OCI-LY7 (cell line): ENCODE measurements at regions not wholly inside any gene's neighbourhood (a gene's known extent, or its start where the extent isn't known, plus 50 kb on each side); places are given as distances from the start of the nearest gene placed in this dataset.

ENCODE experiments used
- BruUV-seq: library from RNA; stranded (reverse); fragments of 400-500 nt; replicated peaks from 2 replicates; lab custom pipeline; 2021; lab: Mats Ljungman, UMichigan
- CTCF ChIA-PET: fragments of 300-600 bp; sonication (Branson Sonifier 250); formaldehyde crosslinking; loops from one replicate; lab custom pipeline; 2022; ENCODE audit warnings: antibody characterized with exemption; ENCODE audit not compliant: unreplicated experiment; lab: Charles Lee
- POLR2A ChIA-PET: fragments of 300-600 bp; sonication (Branson Sonifier 250); formaldehyde crosslinking; loops from one replicate; lab custom pipeline; 2022; ENCODE audit warnings: antibody characterized with exemption; lab: Charles Lee
- DNase-seq: peaks from one replicate; pipeline ENCODE4 v3.0.0-alpha.2; 2015; ENCODE audit warnings: low spot score
- H2AFZ ChIP-seq: fragments of 200-600 bp; sonication (generic), shearing (Covaris generic); 2 replicates; pipeline ENCODE4 v1.6.1; 2014; ENCODE audit warnings: mild to moderate bottlenecking, antibody characterized with exemption, low read length, moderate library complexity
- H3K27ac ChIP-seq: fragments of 200-600 bp; sonication (generic); 2 replicates; pipeline ENCODE4 v1.5.1; 2014; ENCODE audit warnings: mixed run types, low read depth, mild to moderate bottlenecking, moderate library complexity, low read length, inconsistent platforms; ENCODE audit not compliant: poor library complexity, severe bottlenecking
- H3K36me3 ChIP-seq: fragments of 200-600 bp; sonication (generic); 2 replicates; pipeline ENCODE4 v1.6.1; 2014; ENCODE audit warnings: mild to moderate bottlenecking, antibody characterized with exemption, low read length, moderate library complexity, mixed read lengths; ENCODE audit not compliant: insufficient read depth
- H3K4me1 ChIP-seq: fragments of 200-600 bp; sonication (generic); 2 replicates; pipeline ENCODE4 v1.5.1; 2014; ENCODE audit warnings: mild to moderate bottlenecking, low read length; ENCODE audit not compliant: insufficient read depth, poor library complexity, severe bottlenecking
- H3K4me2 ChIP-seq: fragments of 200-600 bp; sonication (generic); 2 replicates; pipeline ENCODE4 v1.6.1; 2014; ENCODE audit warnings: mild to moderate bottlenecking, low read length
- H3K4me3 ChIP-seq: fragments of 200-600 bp; sonication (generic); 2 replicates; pipeline ENCODE4 v1.5.1; 2014; ENCODE audit warnings: mild to moderate bottlenecking, low read depth, low read length; ENCODE audit not compliant: poor library complexity, severe bottlenecking
- H3K79me2 ChIP-seq: fragments of 200-600 bp; sonication (generic); 2 replicates; pipeline ENCODE4 v1.6.1; 2016; ENCODE audit warnings: low read depth, mild to moderate bottlenecking, low read length, moderate library complexity, mixed read lengths; ENCODE audit not compliant: insufficient read depth
- H3K9me2 ChIP-seq: fragments of 200-600 bp; sonication (generic); 2 replicates; pipeline ENCODE4 v1.6.1; 2016; ENCODE audit warnings: mild to moderate bottlenecking, low read length, mixed read lengths; ENCODE audit not compliant: insufficient read depth
- H3K9me3 ChIP-seq: fragments of 200-600 bp; sonication (generic); 2 replicates; pipeline ENCODE4 v1.6.1; 2014; ENCODE audit warnings: mild to moderate bottlenecking, mixed run types, low read length, mixed read lengths
- H4K20me1 ChIP-seq: fragments of 200-600 bp; sonication (generic); 2 replicates; pipeline ENCODE4 v1.6.1; 2014; ENCODE audit warnings: mild to moderate bottlenecking, antibody characterized with exemption, low read length, moderate library complexity, mixed read lengths; ENCODE audit not compliant: insufficient read depth
- EZH2phosphoT487 ChIP-seq: fragments of 200-600 bp; sonication (generic); IDR thresholded peaks from 2 replicates; pipeline ENCODE4 v1.6.1; 2018; ENCODE audit warnings: low read depth, borderline replicate concordance, mild to moderate bottlenecking, mixed run types, antibody characterized with exemption, low read length, moderate library complexity, mixed read lengths
- intact Hi-C: fragments of 100-400 bp; cut with micrococcal nuclease; formaldehyde crosslinking; loops from one replicate; pipeline ENCODE4 v1.10.0; 2022; ENCODE audit not compliant: unreplicated experiment
- TF ChIP-seq, protein P1 (sequence below): fragments of 200-600 bp; sonication (generic); conservative IDR thresholded peaks from 2 replicates; pipeline ENCODE4 v1.5.1; 2014; ENCODE audit warnings: mild to moderate bottlenecking, antibody characterized with exemption, low read length, moderate library complexity, mixed read lengths

DNA sequence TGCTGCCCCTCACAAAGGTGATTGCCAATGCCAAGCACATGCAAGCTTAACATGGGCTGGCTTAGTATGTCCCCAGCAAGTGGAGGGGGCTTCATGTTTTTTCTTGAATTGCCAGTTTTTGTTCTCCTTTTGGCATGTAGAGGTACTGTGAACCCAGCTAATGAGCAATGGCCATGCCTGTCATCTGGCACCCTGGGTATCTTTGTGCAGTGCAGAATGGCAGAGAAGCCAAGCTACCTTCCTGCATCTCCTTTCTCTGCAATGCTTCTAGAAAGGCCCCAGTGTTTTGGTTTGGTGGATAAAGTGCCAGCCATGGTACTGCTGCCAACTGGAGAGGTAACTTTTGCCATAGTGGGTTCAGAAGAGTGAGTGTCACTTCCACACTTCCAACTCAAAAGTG, 576.9 kb downstream of the CMPK2 start:
- H3K27ac ChIP-seq = no peak overlapping the region
- H2AFZ ChIP-seq = no peak overlapping the region
- intact Hi-C loops = no loop called here
- H3K36me3 ChIP-seq = no peaks in the 10 kb centered on the region; the same call in 1 of the 2 replicates
- BruUV-seq = no TSS peak
- H3K9me3 ChIP-seq = peaks cover 27% of the 10 kb centered on the region; the same call in 1 of the 2 replicates
- ChIA-PET CTCF (interaction anchor here (1.4 kb wide), 1 partner anchor 11 kb away, joined by 3 read pairs; no protein-coding TSS in a partner anchor), POLR2A (interaction anchor here (0.8 kb wide), 1 partner anchor 793 kb away, joined by 3 read pairs; no protein-coding TSS in a partner anchor)
- no peak for DNase-seq
- no peaks in the 10 kb centered on the region for H3K9me2 ChIP-seq
- H3K4me3 ChIP-seq = no peak overlapping the region
- no peaks in the 10 kb centered on the region for H3K79me2 ChIP-seq
- H4K20me1 ChIP-seq = no peaks in the 10 kb centered on the region
- TF ChIP-seq EZH2phosphoT487 = no peak
- TF ChIP-seq, protein P1, sequence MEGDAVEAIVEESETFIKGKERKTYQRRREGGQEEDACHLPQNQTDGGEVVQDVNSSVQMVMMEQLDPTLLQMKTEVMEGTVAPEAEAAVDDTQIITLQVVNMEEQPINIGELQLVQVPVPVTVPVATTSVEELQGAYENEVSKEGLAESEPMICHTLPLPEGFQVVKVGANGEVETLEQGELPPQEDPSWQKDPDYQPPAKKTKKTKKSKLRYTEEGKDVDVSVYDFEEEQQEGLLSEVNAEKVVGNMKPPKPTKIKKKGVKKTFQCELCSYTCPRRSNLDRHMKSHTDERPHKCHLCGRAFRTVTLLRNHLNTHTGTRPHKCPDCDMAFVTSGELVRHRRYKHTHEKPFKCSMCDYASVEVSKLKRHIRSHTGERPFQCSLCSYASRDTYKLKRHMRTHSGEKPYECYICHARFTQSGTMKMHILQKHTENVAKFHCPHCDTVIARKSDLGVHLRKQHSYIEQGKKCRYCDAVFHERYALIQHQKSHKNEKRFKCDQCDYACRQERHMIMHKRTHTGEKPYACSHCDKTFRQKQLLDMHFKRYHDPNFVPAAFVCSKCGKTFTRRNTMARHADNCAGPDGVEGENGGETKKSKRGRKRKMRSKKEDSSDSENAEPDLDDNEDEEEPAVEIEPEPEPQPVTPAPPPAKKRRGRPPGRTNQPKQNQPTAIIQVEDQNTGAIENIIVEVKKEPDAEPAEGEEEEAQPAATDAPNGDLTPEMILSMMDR = no peak
- no peak overlapping the region for H3K4me2 ChIP-seq
- H3K4me1 ChIP-seq = no peaks in the 10 kb centered on the region

DNA sequence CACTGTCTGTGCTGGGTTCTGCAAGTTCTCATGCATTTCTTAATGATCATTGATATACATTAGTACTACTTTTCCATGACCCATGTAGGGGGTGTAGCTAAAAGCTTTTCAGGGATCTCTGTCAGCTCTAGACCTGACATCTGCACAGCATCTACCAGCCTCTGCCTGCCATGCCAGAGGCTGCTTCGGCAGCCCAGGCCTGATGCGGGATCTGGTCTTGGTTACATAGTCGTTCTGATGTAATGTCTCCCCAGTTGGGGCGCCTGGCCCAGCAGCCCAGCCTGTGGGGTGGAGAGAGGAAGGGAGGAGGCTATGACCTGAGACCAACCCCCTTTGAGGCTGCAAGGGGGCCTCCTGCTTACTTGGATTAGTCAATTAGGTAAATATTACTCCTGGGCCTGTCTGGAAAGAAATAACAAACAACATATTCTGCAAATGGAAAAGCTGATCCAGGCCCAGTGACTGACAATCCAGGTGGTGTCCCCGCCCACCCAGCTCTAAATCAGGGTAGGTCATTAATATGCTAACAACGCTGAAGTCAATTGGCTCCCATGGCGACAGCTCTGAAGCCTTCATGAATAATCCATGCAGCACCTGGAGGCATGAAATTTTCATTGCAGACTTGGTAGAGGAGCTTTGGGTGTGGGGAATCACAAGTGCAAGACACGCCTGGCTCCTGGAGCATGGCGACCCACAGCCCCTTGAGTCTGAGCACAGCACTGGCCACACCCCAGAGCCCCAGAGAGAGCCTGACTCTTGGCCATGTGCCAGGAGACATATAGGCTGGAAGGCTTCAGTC, 575.3 kb downstream of the CMPK2 start:
- ChIA-PET CTCF (interaction anchor here (1.4 kb wide), 1 partner anchor 9 kb away, joined by 3 read pairs; no protein-coding TSS in a partner anchor), POLR2A (interaction anchor here (0.9 to 1.1 kb wide), 2 partner anchors 97 to 404 kb away, joined by 3 to 4 read pairs; no protein-coding TSS in a partner anchor)
- no TSS peak for BruUV-seq
- Histone ChIP-seq H2AFZ (no peak overlapping the region), H3K27ac (no peak overlapping the region), H3K36me3 (peaks cover 8% of the 10 kb centered on the region; the same call in 1 of the 2 replicates), H3K79me2 (no peaks in the 10 kb centered on the region), H3K9me2 (no peaks in the 10 kb centered on the region), H3K9me3 (peaks cover 40% of the 10 kb centered on the region; the same call in 1 of the 2 replicates), H4K20me1 (no peaks in the 10 kb centered on the region), H3K4me1 (no peaks in the 10 kb centered on the region), H3K4me3 (no peak overlapping the region), H3K4me2 (no peak overlapping the region)
- TF ChIP-seq, protein P1 = no peak
- TF ChIP-seq EZH2phosphoT487 = no peak
- no peak for DNase-seq
- intact Hi-C loops = no loop called here

DNA sequence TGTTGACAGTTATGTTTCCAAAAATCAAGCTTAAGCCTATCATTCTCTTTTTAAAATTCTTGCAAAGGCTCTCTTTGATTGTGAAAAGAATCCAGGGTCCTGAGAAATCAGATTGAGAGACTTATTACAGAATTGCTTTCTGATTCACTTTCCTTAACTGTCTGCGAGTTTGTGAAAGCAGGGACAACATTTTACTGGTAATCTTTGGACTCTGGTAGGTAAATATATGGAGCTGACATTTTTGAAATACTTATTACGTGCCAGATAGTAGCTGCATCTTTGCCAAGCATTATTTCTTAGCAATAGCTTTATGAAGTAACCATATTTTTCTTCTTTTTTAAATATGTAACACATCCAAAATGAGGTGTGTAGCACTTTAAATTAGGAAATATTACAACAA, 570.9 kb downstream of the CMPK2 start:
- H3K9me3 ChIP-seq = peaks cover 40% of the 10 kb centered on the region; the same call in 1 of the 2 replicates
- no peaks in the 10 kb centered on the region for H4K20me1 ChIP-seq
- H3K79me2 ChIP-seq = no peaks in the 10 kb centered on the region
- intact Hi-C loops = no loop called here
- no peaks in the 10 kb centered on the region for H3K9me2 ChIP-seq
- H3K4me1 ChIP-seq = no peaks in the 10 kb centered on the region
- H2AFZ ChIP-seq = no peak overlapping the region
- CTCF ChIA-PET = no interaction called here
- BruUV-seq = no TSS peak
- POLR2A ChIA-PET = interaction anchor here (0.7 to 3.0 kb wide), 3 partner anchors 8 to 522 kb away, joined by 3 to 17 read pairs (median 3); no protein-coding TSS in a partner anchor
- H3K4me3 ChIP-seq = no peak overlapping the region
- no peak for DNase-seq
- H3K27ac ChIP-seq = no peak overlapping the region
- H3K4me2 ChIP-seq = no peak overlapping the region
- H3K36me3 ChIP-seq = peaks cover 8% of the 10 kb centered on the region; the same call in 1 of the 2 replicates
- no peak for TF ChIP-seq EZH2phosphoT487
- TF ChIP-seq, protein P1 = no peak
